HepG2 (cell line): ENCODE measurements at regions not wholly inside any gene's neighbourhood (a gene's known extent, or its start where the extent isn't known, plus 50 kb on each side); places are given as distances from the start of the nearest gene placed in this dataset.

ENCODE experiments used
- ARID5B ChIP-seq: IDR thresholded peaks from 2 replicates; pipeline ENCODE4 v1.4.0; 2020; ENCODE audit warnings: mild to moderate bottlenecking, missing genetic modification reagents
- DR1 ChIP-seq: sonication (generic); formaldehyde crosslinking; IDR thresholded peaks from 2 replicates; pipeline ENCODE4 v1.8.0; 2021; ENCODE audit warnings: mild to moderate bottlenecking, missing genetic modification reagents, inconsistent platforms
- E2F1 ChIP-seq: sonication (generic); formaldehyde crosslinking; IDR thresholded peaks from 2 replicates; pipeline ENCODE4 v1.5.0; 2020; ENCODE audit warnings: missing genetic modification reagents
- FOXJ3 ChIP-seq: sonication (generic); formaldehyde crosslinking; IDR thresholded peaks from 2 replicates; pipeline ENCODE4 v1.4.0; 2020; ENCODE audit warnings: missing genetic modification reagents, mild to moderate bottlenecking, borderline replicate concordance
- IKZF5 ChIP-seq: IDR thresholded peaks from 2 replicates; pipeline ENCODE4 v1.6.1; 2018; ENCODE audit warnings: missing genetic modification reagents, mild to moderate bottlenecking, missing compliant biosample characterization
- KDM2A ChIP-seq: sonication (generic); formaldehyde crosslinking; IDR thresholded peaks from 2 replicates; pipeline ENCODE4 v1.4.0; 2020; ENCODE audit warnings: low read depth, missing genetic modification reagents, borderline replicate concordance
- KLF16 ChIP-seq, 2 experiments: sonication (generic) in 1 of 2; formaldehyde crosslinking in 1 of 2; IDR thresholded peaks; 2 replicates each; pipeline versions ENCODE4 v1.6.1 to v1.8.0; 2016 to 2023; ENCODE audit warnings: missing genetic modification reagents in 2 of 2, missing compliant biosample characterization in 1 of 2
- SALL1 ChIP-seq: sonication (generic); formaldehyde crosslinking; IDR thresholded peaks from 2 replicates; pipeline ENCODE4 v1.8.0; 2022; ENCODE audit warnings: mild to moderate bottlenecking, missing genetic modification reagents
- SKI ChIP-seq: fragments of 450-650 bp; IDR thresholded peaks from one replicate; pipeline ENCODE4 v1.6.1; 2018; ENCODE audit warnings: mild to moderate bottlenecking; ENCODE audit not compliant: partially characterized antibody
- SMAD1 ChIP-seq: sonication (generic); formaldehyde crosslinking; IDR thresholded peaks from 2 replicates; pipeline ENCODE4 v1.4.0; 2020; ENCODE audit warnings: missing genetic modification reagents, low read depth, mild to moderate bottlenecking, borderline replicate concordance
- TGIF2 ChIP-seq: IDR thresholded peaks from 2 replicates; pipeline ENCODE4 v1.6.1; 2016; ENCODE audit warnings: control low read depth, missing compliant biosample characterization
- ZFP37 ChIP-seq: sonication (generic); formaldehyde crosslinking; IDR thresholded peaks from 2 replicates; pipeline ENCODE4 v1.4.0; 2020; ENCODE audit warnings: missing genetic modification reagents, borderline replicate concordance
- ZHX1 ChIP-seq: sonication (generic); formaldehyde crosslinking; IDR thresholded peaks from 2 replicates; pipeline ENCODE4 v1.8.1; 2022; ENCODE audit warnings: low read depth, mild to moderate bottlenecking, missing genetic modification reagents
- ZNF382 ChIP-seq: sonication (generic); formaldehyde crosslinking; IDR thresholded peaks from 2 replicates; pipeline ENCODE4 v1.5.0; 2020; ENCODE audit warnings: missing genetic modification reagents, mild to moderate bottlenecking, borderline replicate concordance
- ZNF616 ChIP-seq: sonication (generic); formaldehyde crosslinking; IDR thresholded peaks from 2 replicates; pipeline ENCODE4 v1.5.0; 2020; ENCODE audit warnings: low read depth, mild to moderate bottlenecking, missing genetic modification reagents

GRCh38 chr11:122202951-122203456, 87.0 kb upstream of the BLID start (continued):
- no peak for TF ChIP-seq ARID5B
- TF ChIP-seq E2F1 (CRISPR knock-in tag), result no peak
- TF ChIP-seq SMAD1 (CRISPR knock-in tag), result no peak
- TF ChIP-seq ZNF616 (CRISPR knock-in tag), result no peak
- peak; percentile 59 for TF ChIP-seq SALL1 (CRISPR knock-in tag)
- no peak for TF ChIP-seq ZFP37 (CRISPR knock-in tag)
- TF ChIP-seq IKZF5, result no peak; the same call in 1 of the 2 replicates
- TF ChIP-seq KLF16 (CRISPR knock-in tag; IDR thresholded peaks at IDR 0.05), result no peak
- no peak for TF ChIP-seq TGIF2 (CRISPR knock-in tag)
- TF ChIP-seq FOXJ3 (CRISPR knock-in tag), result no peak
- TF ChIP-seq ZNF382 (CRISPR knock-in tag), result no peak
- no peak for TF ChIP-seq ZHX1
- peak; percentile 81; the same call in 1 of the 2 replicates for TF ChIP-seq KDM2A (CRISPR knock-in tag)
- no peak for TF ChIP-seq DR1 (CRISPR knock-in tag)
- no peak for TF ChIP-seq SKI
